ENCODE measurements at regions not wholly inside any gene's neighbourhood (a gene's known extent, or its start where the extent isn't known, plus 50 kb on each side); places are given as distances from the start of the nearest gene placed in this dataset.

GRCh38 chr6:2524090-2524489, 226.6 kb downstream of the MYLK4 start (continued):
- peak; percentile 85 for TF ChIP-seq HOMEZ (CRISPR knock-in tag; IDR thresholded peaks at IDR 0.05; ENCODE audit: low read depth)
- TF ChIP-seq ZHX1 (CRISPR knock-in tag; IDR thresholded peaks at IDR 0.05; ENCODE audit: low read depth), result no peak
- TF ChIP-seq HDAC1 (CRISPR knock-in tag; IDR thresholded peaks at IDR 0.05), result no peak
- TF ChIP-seq NR2F6 (IDR thresholded peaks at IDR 0.05), result no peak
- TF ChIP-seq NR2F6 (CRISPR knock-in tag; IDR thresholded peaks at IDR 0.05), result peak; percentile 27; the same call in 1 of the 2 replicates
- TF ChIP-seq SYNCRIP (IDR thresholded peaks at IDR 0.05; ENCODE audit: insufficient read depth, low read depth, low read length), result no peak
- peak; percentile 59; the same call in 1 of the 2 replicates for TF ChIP-seq RAD21 (CRISPR knock-in tag; IDR thresholded peaks at IDR 0.05)
- no peak for TF ChIP-seq MXD4 (CRISPR knock-in tag; IDR thresholded peaks at IDR 0.05)
- 0 out of 2 replicates have a peak, but pooled peaks have one; percentile 45 for TF ChIP-seq HDAC2 (CRISPR knock-in tag; IDR thresholded peaks at IDR 0.05)
- TF ChIP-seq NFAT5 (CRISPR knock-in tag; IDR thresholded peaks at IDR 0.05), result no peak
- peak; percentile 57 for TF ChIP-seq ARID3A (IDR thresholded peaks at IDR 0.05; ENCODE audit: low read depth, low read length)
- TF ChIP-seq CBX5 (CRISPR knock-in tag; IDR thresholded peaks at IDR 0.05; ENCODE audit: borderline replicate concordance), result peak; percentile 43; the same call in 1 of the 2 replicates
- TF ChIP-seq ZNF784 (CRISPR knock-in tag; IDR thresholded peaks at IDR 0.05; ENCODE audit: borderline replicate concordance), result no peak
